Activated T-helper 2 cell treated with anti-CD3 and anti-CD28 coated beads, Interferon-gamma antibody, Interleukin-2, Interleukin-4, amounts not matched to agents 10 μg/mL and 5 μg/mL and 100 μg/mL, durations not matched to agents 14 hours and 24 hours and 36 hours (primary cell): ENCODE measurements at regions not wholly inside any gene's neighbourhood (a gene's known extent, or its start where the extent isn't known, plus 50 kb on each side); places are given as distances from the start of the nearest gene placed in this dataset.
A peak's percentile ranks its signal among the peaks of the same experiment; 100 is the strongest.

Source experiments
- DNase-seq: peaks from one replicate; pipeline ENCODE4 v3.0.0; 2021; ENCODE audit warnings: low spot score
- H3K27ac Mint-ChIP-seq: one replicate; pipeline ENCODE4 v1.8.0; 2021; ENCODE audit warnings: mixed read lengths
- H3K27me3 Mint-ChIP-seq: one replicate; pipeline ENCODE4 v1.8.0; 2021; ENCODE audit warnings: low read depth, mixed read lengths
- H3K36me3 Mint-ChIP-seq: one replicate; pipeline ENCODE4 v1.8.0; 2021; ENCODE audit warnings: low read depth, mixed read lengths
- H3K4me1 Mint-ChIP-seq: one replicate; pipeline ENCODE4 v1.8.0; 2021; ENCODE audit warnings: low read depth, mixed read lengths
- H3K4me3 Mint-ChIP-seq: one replicate; pipeline ENCODE4 v1.8.0; 2021; ENCODE audit warnings: low read depth, mild to moderate bottlenecking, moderate library complexity, mixed read lengths
- H3K9me3 Mint-ChIP-seq: one replicate; pipeline ENCODE4 v1.8.0; 2021; ENCODE audit warnings: mixed read lengths
- intact Hi-C: fragments of 100-400 bp; cut with micrococcal nuclease; formaldehyde crosslinking; loops from one replicate; pipeline ENCODE4 v1.15.1; 2023

- Mint-ChIP-seq H3K27me3 (no peaks in the 10 kb centered on the region), H3K9me3 (no peaks in the 10 kb centered on the region), H3K27ac (peak overlapping the region; percentile 84), H3K4me1 (peaks cover 48% of the 10 kb centered on the region), H3K4me3 (no peak overlapping the region), H3K36me3 (no peaks in the 10 kb centered on the region)
- no peak for DNase-seq
- intact Hi-C loops = no loop called here
Observed at GRCh38 chr1:23611601-23612327, 52.5 kb upstream of the ID3 start.

- no peaks in the 10 kb centered on the region for H3K27me3 Mint-ChIP-seq
- no peaks in the 10 kb centered on the region for H3K36me3 Mint-ChIP-seq
- H3K4me1 Mint-ChIP-seq = peaks cover 40% of the 10 kb centered on the region
- H3K4me3 Mint-ChIP-seq = no peak overlapping the region
- DNase-seq = no peak
- intact Hi-C loops = no loop called here
- no peaks in the 10 kb centered on the region for H3K9me3 Mint-ChIP-seq
- no peak overlapping the region for H3K27ac Mint-ChIP-seq
Observed at GRCh38 chr1:23610677-23611076, 51.4 kb upstream of the ID3 start.

- no peaks in the 10 kb centered on the region for H3K9me3 Mint-ChIP-seq
- DNase-seq = no peak
- no peaks in the 10 kb centered on the region for H3K27me3 Mint-ChIP-seq
- no peaks in the 10 kb centered on the region for H3K36me3 Mint-ChIP-seq
- no peak overlapping the region for H3K27ac Mint-ChIP-seq
- peaks cover 34% of the 10 kb centered on the region for H3K4me1 Mint-ChIP-seq
- intact Hi-C loops = no loop called here
- H3K4me3 Mint-ChIP-seq = no peak overlapping the region
Observed at GRCh38 chr1:23609971-23610370, 50.7 kb upstream of the ID3 start.
